Cardiac muscle cell (in vitro differentiated cells and primary cell): ENCODE measurements at regions not wholly inside any gene's neighbourhood (a gene's known extent, or its start where the extent isn't known, plus 50 kb on each side); places are given as distances from the start of the nearest gene placed in this dataset.

Experiments used
- DNase-seq, 2 donors: peaks; one replicate each; pipeline versions ENCODE4 v3.0.0 to v3.0.0-alpha.2; 2010 to 2017; ENCODE audit warnings: low read depth in 1 of 2, low spot score in 1 of 2
- H3K27ac ChIP-seq: fragments of 200-600 bp; sonication (generic); 2 replicates; pipeline ENCODE4 v1.5.1; 2016
- H3K27me3 ChIP-seq: fragments of 200-600 bp; sonication (generic); 2 replicates; pipeline ENCODE4 v1.6.0; 2016; ENCODE audit warnings: control low read depth
- H3K36me3 ChIP-seq: fragments of 200-600 bp; sonication (generic); 2 replicates; pipeline ENCODE4 v1.5.1; 2016; ENCODE audit warnings: control low read depth
- H3K4me1 ChIP-seq: fragments of 200-600 bp; sonication (generic); 2 replicates; pipeline ENCODE4 v1.8.1; 2017; ENCODE audit warnings: low read depth, mild to moderate bottlenecking, mixed run types
- H3K4me3 ChIP-seq: fragments of 200-600 bp; sonication (generic); 2 replicates; pipeline ENCODE4 v1.5.1; 2016; ENCODE audit warnings: mild to moderate bottlenecking
- H3K9me3 ChIP-seq: fragments of 200-600 bp; sonication (generic); 2 replicates; pipeline ENCODE4 v1.5.1; 2017; ENCODE audit warnings: low read depth, mild to moderate bottlenecking, control low read depth
- TF ChIP-seq, protein P1 (sequence below): IDR thresholded peaks from 2 replicates; pipeline ENCODE4 v1.5.1; 2012; ENCODE audit warnings: low read depth, mild to moderate bottlenecking, low read length

DNA sequence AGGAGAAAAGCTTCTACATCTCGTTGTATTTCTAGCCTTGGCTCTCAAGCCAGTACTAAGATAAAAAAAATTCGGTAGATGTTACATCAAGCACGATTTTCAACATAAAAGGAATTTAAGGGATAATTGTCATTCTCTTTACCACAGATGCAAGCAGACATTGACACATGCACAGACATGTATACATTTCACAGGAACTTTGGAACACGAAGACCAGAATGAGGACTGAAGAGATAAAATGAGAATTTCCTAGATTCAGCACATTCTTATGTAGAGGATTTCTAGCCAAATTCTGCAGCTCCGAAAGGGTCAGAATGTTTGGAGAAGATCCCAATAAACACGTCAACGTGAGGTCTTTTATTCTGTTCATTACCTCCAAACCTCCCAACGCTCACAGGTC lies 284.5 kb upstream of the ARGLU1 start:
- H3K27ac ChIP-seq = no peak overlapping the region
- H3K36me3 ChIP-seq = no peaks in the 10 kb centered on the region
- H3K4me3 ChIP-seq = no peak overlapping the region
- no peaks in the 10 kb centered on the region for H3K9me3 ChIP-seq
- TF ChIP-seq, protein P1, sequence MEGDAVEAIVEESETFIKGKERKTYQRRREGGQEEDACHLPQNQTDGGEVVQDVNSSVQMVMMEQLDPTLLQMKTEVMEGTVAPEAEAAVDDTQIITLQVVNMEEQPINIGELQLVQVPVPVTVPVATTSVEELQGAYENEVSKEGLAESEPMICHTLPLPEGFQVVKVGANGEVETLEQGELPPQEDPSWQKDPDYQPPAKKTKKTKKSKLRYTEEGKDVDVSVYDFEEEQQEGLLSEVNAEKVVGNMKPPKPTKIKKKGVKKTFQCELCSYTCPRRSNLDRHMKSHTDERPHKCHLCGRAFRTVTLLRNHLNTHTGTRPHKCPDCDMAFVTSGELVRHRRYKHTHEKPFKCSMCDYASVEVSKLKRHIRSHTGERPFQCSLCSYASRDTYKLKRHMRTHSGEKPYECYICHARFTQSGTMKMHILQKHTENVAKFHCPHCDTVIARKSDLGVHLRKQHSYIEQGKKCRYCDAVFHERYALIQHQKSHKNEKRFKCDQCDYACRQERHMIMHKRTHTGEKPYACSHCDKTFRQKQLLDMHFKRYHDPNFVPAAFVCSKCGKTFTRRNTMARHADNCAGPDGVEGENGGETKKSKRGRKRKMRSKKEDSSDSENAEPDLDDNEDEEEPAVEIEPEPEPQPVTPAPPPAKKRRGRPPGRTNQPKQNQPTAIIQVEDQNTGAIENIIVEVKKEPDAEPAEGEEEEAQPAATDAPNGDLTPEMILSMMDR = no peak
- no peaks in the 10 kb centered on the region for H3K4me1 ChIP-seq
- no peak for DNase-seq
- H3K27me3 ChIP-seq = no peaks in the 10 kb centered on the region

DNA sequence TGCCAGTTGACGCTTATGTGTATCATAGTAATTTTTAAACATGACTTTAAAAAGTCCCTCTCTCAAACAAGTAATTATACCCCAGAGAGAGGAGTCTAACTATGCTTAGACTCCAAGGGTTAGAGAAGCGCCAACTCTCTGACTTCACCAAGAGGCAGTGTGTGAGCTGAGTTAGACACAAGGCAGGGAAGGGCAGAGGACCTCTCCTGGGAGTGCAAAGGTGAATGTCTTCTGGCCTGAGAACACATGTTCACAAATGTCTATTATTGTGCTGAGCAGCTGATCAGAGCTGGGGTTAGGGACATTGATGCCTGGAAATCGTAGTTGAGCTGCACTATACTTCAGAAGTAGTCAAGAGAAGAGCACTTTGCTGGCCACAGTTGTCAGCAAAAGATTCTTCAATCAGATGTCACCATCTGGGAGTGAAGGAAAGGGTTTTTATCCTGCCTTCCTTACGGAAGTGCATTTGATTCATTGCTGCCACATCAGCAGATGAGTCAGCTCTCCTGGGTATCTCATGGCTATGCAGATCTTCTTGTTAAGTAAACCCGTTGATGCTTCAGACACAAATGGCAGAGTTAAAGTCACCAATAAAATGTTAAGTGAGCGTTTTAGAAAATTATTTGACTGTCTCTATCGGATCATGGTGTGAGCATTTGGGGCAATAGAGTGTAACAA lies 283.2 kb upstream of the ARGLU1 start:
- no peaks in the 10 kb centered on the region for H3K27me3 ChIP-seq

DNA sequence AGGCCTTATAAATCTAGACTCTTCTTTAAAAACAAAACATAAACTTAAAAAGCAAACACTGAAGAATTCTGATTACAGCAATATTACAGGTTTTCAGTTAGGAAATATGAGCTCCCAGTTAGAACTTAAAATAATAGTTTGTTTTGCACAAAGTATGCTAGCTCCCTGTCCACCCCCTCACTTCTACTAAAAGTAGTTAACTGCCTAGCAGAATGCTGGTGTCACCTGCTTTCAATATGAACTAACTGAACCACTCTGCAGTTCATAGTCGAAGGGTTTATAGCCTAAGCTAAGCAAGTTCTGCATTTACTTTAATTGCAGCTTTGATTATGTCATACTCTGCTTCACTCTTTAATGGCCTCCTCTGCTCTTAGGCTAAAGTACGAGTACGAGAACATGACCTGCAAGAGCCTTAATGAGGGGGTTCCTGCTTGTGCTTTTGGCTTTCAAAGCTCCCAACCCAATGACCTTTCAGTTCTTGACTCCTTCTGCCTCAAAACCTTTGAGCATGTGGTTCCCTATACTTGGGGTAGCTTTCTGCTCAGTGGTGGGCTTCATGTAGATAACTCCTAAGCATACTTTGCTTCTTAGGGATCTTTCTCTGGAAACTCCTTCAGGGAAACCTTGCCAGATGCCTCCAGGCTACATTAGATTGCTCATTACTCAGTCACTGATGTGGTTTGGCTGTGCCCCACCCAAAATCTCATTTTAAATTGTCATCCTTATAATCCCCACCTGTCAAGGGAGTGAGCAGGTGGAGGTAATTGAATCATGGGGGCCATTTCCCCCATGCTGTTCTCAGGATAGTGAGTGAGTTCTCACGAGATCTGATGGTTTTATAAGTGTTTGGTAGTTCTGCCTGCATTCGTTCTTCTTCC lies 278.9 kb upstream of the ARGLU1 start:
- H3K9me3 ChIP-seq = no peaks in the 10 kb centered on the region
- H3K27ac ChIP-seq = no peak overlapping the region
- no peaks in the 10 kb centered on the region for H3K4me1 ChIP-seq
- H3K4me3 ChIP-seq = no peak overlapping the region
- DNase-seq = no peak
- H3K27me3 ChIP-seq = no peaks in the 10 kb centered on the region
- TF ChIP-seq, protein P1 = no peak
- H3K36me3 ChIP-seq = no peaks in the 10 kb centered on the region

More for the DNA sequence above, 283.2 kb upstream of the ARGLU1 start:
- Histone ChIP-seq H3K4me3 (no peak overlapping the region), H3K36me3 (no peaks in the 10 kb centered on the region), H3K9me3 (no peaks in the 10 kb centered on the region), H3K27ac (no peak overlapping the region), H3K4me1 (no peaks in the 10 kb centered on the region)
- no peak for DNase-seq
- TF ChIP-seq, protein P1 = no peak

DNA sequence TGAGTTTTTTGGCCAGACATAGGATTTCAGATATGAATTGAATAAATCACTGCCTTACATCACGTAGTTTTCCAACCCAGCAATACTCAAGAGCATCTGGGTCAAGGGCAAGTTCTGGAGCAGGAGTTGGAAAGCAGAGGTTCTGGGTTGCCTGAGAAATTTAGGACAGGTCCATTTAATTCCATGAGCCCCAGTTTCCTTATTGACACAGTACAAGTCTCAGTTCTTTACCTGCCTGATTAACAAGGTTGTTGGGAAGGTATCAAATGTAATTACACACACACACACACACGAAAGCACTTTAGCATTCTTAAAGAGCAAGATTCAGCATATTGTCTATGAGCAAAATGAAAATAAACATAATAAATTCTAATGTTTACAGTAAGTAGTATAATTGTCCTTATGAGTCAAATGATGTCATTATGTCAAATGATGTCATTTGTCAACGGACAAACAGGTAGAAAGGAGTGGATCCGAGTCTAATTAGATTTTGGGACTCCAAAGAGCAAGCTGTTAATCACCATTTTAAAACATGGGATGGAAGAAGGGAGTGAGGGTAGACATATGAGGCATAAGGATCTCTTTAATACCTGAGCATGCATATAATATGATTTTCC lies 268.4 kb upstream of the ARGLU1 start:
- Histone ChIP-seq H3K4me1 (no peaks in the 10 kb centered on the region), H3K27me3 (no peaks in the 10 kb centered on the region), H3K27ac (no peak overlapping the region), H3K9me3 (no peaks in the 10 kb centered on the region), H3K4me3 (no peak overlapping the region), H3K36me3 (no peaks in the 10 kb centered on the region)
- TF ChIP-seq, protein P1 = no peak
- DNase-seq = no peak

DNA sequence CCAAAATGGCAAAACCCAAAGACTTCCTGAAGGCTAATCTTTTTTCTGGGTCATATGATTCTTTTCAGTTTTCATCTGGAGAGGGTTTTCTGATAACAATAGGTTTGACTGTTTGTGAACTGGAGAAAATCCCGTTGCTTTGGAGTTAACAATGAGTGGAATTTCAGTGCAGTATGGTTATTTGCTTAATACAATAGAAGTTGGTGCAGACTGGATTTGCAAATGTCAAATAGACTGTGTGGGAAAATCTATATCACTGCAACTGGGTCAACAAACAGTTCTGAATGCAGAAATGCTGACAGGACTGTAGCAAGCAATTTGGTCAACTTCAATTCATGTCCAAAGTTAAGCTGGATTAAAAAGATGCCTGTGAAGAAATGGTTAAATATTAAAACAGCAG lies 267.5 kb upstream of the ARGLU1 start:
- no peak overlapping the region for H3K27ac ChIP-seq
- DNase-seq = no peak
- TF ChIP-seq, protein P1 = no peak
- H3K4me1 ChIP-seq = no peaks in the 10 kb centered on the region
- H3K9me3 ChIP-seq = no peaks in the 10 kb centered on the region
- no peak overlapping the region for H3K4me3 ChIP-seq
- H3K27me3 ChIP-seq = no peaks in the 10 kb centered on the region
- no peaks in the 10 kb centered on the region for H3K36me3 ChIP-seq
